ENCODE measurements at regions not wholly inside any gene's neighbourhood (a gene's known extent, or its start where the extent isn't known, plus 50 kb on each side); places are given as distances from the start of the nearest gene placed in this dataset.

DNA sequence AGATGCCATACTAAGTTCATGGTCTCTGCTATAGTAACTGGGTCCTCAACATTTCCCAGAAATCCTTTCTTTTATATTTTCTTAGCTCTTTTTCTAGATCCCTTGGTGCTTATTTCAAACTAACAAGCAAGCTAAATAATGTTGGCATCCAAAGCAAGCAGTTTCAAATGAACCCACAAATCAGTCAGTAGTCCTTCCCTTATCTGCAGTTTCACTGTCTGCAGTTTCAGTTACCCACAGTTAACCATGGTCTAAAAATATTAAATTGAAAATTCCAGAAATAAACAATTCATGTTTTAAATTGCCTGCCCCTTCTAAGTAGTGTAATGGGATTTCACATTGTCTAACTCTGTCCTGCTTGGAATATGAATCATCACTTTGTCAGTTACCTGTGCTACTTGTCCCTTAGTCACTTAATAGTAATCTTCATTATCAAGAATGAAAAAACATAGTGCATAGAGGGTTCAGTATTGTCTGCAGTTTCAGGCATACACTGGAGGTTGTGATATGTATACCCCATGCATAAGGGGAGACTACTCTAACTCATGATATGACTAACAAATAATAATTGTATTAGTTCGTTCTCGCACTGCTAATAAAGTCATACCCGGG is 633.7 kb downstream of the MECOM start:
- Histone ChIP-seq H3K4me1 (no peaks in the 10 kb centered on the region), H3K27me3 (no peaks in the 10 kb centered on the region), H3K27ac (no peak overlapping the region), H3K36me3 (no peaks in the 10 kb centered on the region), H3K4me3 (no peak overlapping the region), H3K9me3 (no peaks in the 10 kb centered on the region)
- DNase-seq (ENCODE audit: low spot score), result no peak
- TF ChIP-seq, protein P1, sequence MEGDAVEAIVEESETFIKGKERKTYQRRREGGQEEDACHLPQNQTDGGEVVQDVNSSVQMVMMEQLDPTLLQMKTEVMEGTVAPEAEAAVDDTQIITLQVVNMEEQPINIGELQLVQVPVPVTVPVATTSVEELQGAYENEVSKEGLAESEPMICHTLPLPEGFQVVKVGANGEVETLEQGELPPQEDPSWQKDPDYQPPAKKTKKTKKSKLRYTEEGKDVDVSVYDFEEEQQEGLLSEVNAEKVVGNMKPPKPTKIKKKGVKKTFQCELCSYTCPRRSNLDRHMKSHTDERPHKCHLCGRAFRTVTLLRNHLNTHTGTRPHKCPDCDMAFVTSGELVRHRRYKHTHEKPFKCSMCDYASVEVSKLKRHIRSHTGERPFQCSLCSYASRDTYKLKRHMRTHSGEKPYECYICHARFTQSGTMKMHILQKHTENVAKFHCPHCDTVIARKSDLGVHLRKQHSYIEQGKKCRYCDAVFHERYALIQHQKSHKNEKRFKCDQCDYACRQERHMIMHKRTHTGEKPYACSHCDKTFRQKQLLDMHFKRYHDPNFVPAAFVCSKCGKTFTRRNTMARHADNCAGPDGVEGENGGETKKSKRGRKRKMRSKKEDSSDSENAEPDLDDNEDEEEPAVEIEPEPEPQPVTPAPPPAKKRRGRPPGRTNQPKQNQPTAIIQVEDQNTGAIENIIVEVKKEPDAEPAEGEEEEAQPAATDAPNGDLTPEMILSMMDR (IDR thresholded peaks at IDR 0.05), result no peak

DNA sequence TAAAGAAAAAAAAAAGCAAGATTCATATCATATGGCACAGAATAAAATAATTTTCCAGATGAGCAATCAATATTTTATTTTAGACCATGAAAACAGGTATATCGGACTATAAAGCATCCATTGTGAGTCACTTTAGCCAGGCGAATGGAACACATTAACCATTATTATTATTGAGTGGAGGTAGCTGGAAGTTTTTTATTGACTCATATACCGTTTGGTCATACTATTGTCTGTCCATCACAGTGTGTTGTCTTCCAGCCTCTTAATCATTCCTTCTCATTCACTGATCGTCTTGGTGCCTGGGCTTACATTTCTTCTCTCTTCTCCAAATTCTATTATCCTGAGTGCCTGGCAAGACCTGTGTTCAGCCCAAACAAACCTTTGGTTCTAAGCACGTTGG is 634.8 kb downstream of the MECOM start:
- Histone ChIP-seq H3K4me3 (no peak overlapping the region), H3K27me3 (no peaks in the 10 kb centered on the region), H3K4me1 (no peaks in the 10 kb centered on the region), H3K9me3 (no peaks in the 10 kb centered on the region), H3K36me3 (no peaks in the 10 kb centered on the region), H3K27ac (no peak overlapping the region)
- TF ChIP-seq, protein P1 (IDR thresholded peaks at IDR 0.05), result no peak
- DNase-seq (ENCODE audit: low spot score), result no peak

DNA sequence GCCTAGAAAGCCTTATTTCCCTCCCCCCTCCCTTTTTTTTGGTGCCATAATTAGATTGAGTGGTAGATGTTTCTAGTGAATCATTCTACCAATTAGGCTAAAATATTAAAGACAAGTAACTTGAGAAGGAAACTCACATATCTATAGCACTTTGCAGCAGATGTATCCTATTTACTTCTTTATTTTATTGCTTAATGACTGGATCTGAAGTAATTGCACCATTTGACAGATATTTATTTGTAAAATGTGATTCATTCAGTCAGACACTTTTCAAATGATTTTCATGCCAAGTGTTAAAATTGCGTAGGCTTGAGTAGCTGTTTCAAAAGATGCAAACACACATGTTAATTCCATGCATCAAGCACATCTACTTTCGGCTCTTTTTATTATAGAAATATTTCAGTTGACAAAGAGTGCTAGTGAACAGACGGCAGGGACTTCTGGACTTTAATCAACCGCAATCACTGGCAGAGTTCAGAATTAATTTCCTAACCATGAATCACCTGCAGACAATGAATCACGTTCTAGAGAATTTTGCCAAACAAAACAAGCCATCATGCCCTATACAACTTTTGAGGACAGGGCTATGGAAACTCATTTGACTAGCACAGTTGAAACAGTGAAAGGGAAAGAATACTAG is 636.8 kb downstream of the MECOM start:
- H3K9me3 ChIP-seq, result no peaks in the 10 kb centered on the region
- TF ChIP-seq, protein P1 (IDR thresholded peaks at IDR 0.05), result no peak
- H3K27ac ChIP-seq, result no peak overlapping the region
- H3K27me3 ChIP-seq, result no peaks in the 10 kb centered on the region
- H3K4me1 ChIP-seq, result no peaks in the 10 kb centered on the region
- no peak for DNase-seq (ENCODE audit: low spot score)
- no peak overlapping the region for H3K4me3 ChIP-seq
- H3K36me3 ChIP-seq, result no peaks in the 10 kb centered on the region

DNA sequence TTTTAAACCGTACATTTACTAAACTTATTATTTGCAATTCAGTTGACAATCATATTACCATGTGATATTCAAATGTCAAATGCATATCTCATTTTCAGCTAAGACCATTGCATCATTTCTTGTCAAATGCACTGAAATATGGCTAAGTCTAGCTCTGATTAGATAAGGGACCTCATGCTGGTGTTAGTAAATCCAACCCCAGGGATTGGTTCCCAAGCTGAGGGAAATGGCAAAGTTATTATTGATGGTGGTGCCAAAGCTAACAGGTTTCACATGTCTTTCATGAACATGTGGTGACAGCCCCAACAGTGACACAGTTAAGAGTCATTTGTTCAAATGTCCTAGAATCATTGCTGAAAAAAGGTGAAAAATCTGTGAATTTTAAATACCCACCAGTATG is 641.1 kb downstream of the MECOM start:
- Histone ChIP-seq H3K36me3 (no peaks in the 10 kb centered on the region), H3K4me3 (no peak overlapping the region), H3K4me1 (no peaks in the 10 kb centered on the region), H3K27me3 (no peaks in the 10 kb centered on the region), H3K9me3 (no peaks in the 10 kb centered on the region), H3K27ac (no peak overlapping the region)
- TF ChIP-seq, protein P1 (IDR thresholded peaks at IDR 0.05), result no peak
- DNase-seq (ENCODE audit: low spot score), result no peak

DNA sequence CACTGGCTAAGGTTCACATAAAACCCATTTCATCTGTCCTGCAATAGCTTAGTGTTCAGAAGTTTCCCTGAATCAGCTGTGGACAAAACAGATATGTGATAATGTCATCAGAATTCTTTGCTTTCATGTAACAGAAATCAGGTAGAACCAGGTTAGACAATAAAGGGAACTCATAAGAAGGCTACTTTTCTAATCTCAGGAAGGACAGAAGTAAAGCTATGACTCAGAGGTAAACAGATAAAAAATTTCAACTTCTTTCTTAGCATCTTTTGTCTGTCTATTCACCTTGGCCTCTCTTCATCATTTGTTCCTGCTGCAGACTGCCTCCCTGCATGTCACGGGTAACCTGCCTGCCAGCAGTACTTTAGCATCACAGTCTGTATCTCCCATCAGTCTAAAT is 643.1 kb downstream of the MECOM start:
- H3K4me3 ChIP-seq, result no peak overlapping the region
- H3K27ac ChIP-seq, result no peak overlapping the region
- H3K4me1 ChIP-seq, result no peaks in the 10 kb centered on the region
- H3K36me3 ChIP-seq, result no peaks in the 10 kb centered on the region
- H3K9me3 ChIP-seq, result no peaks in the 10 kb centered on the region
- DNase-seq (ENCODE audit: low spot score), result no peak
- no peaks in the 10 kb centered on the region for H3K27me3 ChIP-seq
- TF ChIP-seq, protein P1 (IDR thresholded peaks at IDR 0.05), result no peak

DNA sequence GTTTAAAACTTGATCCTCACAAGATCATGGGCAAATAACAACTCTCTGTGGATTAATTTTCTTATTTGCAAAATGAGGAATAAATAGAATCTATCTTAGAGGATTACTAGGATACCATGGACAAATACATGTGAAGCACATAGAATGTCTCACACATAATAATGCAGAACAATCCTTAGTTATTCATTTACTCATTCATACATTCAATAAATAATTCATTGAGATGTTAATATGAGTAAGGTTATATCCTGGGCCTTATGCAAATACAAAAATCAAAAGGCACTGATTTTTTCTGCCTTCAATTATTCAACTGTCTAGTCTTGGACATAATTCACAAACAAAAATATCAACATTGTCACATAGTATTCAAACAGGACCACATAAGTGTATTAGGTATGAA is 654.1 kb downstream of the MECOM start:
- Histone ChIP-seq H3K36me3 (no peaks in the 10 kb centered on the region), H3K27ac (no peak overlapping the region), H3K4me1 (no peaks in the 10 kb centered on the region), H3K27me3 (no peaks in the 10 kb centered on the region), H3K4me3 (no peak overlapping the region), H3K9me3 (no peaks in the 10 kb centered on the region)
- TF ChIP-seq, protein P1 (IDR thresholded peaks at IDR 0.05), result no peak
- no peak for DNase-seq (ENCODE audit: low spot score)

Measured in right atrium auricular region (tissue), 2 donors.